ENCODE measurements at regions not wholly inside any gene's neighbourhood (a gene's known extent, or its start where the extent isn't known, plus 50 kb on each side); places are given as distances from the start of the nearest gene placed in this dataset.
A peak's percentile ranks its signal among the peaks of the same experiment; 100 is the strongest.

- Mint-ChIP-seq H3K27me3 (ENCODE audit: low read depth) (no peaks in the 10 kb centered on the region), H3K9me3 (no peaks in the 10 kb centered on the region), H3K36me3 (ENCODE audit: insufficient read depth) (no peaks in the 10 kb centered on the region), H3K4me1 (ENCODE audit: low read depth) (peaks cover 31% of the 10 kb centered on the region), H3K4me3 (no peak overlapping the region)
- DNase-seq, result no peak
- ATAC-seq, result peak in 1 of 2 donors; percentile 50
Measured at GRCh38 chr2:12169721-12170120, 423.3 kb downstream of the LPIN1 start.

- H3K9me3 Mint-ChIP-seq, result no peaks in the 10 kb centered on the region
- peaks cover 32% of the 10 kb centered on the region for H3K4me1 Mint-ChIP-seq (ENCODE audit: low read depth)
Measured at GRCh38 chr2:12170121-12170520, 423.7 kb downstream of the LPIN1 start.

GRCh38 chr2:12173271-12173942, 427.0 kb downstream of the LPIN1 start:
- Mint-ChIP-seq H3K27me3 (ENCODE audit: low read depth) (no peaks in the 10 kb centered on the region), H3K4me3 (no peak overlapping the region), H3K9me3 (no peaks in the 10 kb centered on the region), H3K36me3 (ENCODE audit: insufficient read depth) (no peaks in the 10 kb centered on the region), H3K4me1 (ENCODE audit: low read depth) (peaks cover 59% of the 10 kb centered on the region)
- DNase-seq (no peak), ATAC-seq (no peak)

More at GRCh38 chr2:12170121-12170520, 423.7 kb downstream of the LPIN1 start:
- DNase-seq (no peak), ATAC-seq (no peak)
- Mint-ChIP-seq H3K27me3 (ENCODE audit: low read depth) (no peaks in the 10 kb centered on the region), H3K4me3 (no peak overlapping the region), H3K36me3 (ENCODE audit: insufficient read depth) (no peaks in the 10 kb centered on the region)

GRCh38 chr2:12173943-12174340, 427.5 kb downstream of the LPIN1 start:
- Mint-ChIP-seq H3K36me3 (ENCODE audit: insufficient read depth) (no peaks in the 10 kb centered on the region), H3K4me3 (no peak overlapping the region), H3K4me1 (ENCODE audit: low read depth) (peaks cover 58% of the 10 kb centered on the region), H3K9me3 (no peaks in the 10 kb centered on the region), H3K27me3 (ENCODE audit: low read depth) (no peaks in the 10 kb centered on the region)
- ATAC-seq (no peak), DNase-seq (no peak)

- Mint-ChIP-seq H3K4me3 (no peak overlapping the region), H3K27me3 (ENCODE audit: low read depth) (no peaks in the 10 kb centered on the region), H3K4me1 (ENCODE audit: low read depth) (peaks cover 47% of the 10 kb centered on the region), H3K9me3 (no peaks in the 10 kb centered on the region), H3K36me3 (ENCODE audit: insufficient read depth) (no peaks in the 10 kb centered on the region)
- ATAC-seq (no peak), DNase-seq (no peak)
Measured at GRCh38 chr2:12175323-12175722, 428.9 kb downstream of the LPIN1 start.

- no peaks in the 10 kb centered on the region for H3K9me3 Mint-ChIP-seq
- H3K36me3 Mint-ChIP-seq (ENCODE audit: insufficient read depth), result no peaks in the 10 kb centered on the region
- H3K27me3 Mint-ChIP-seq (ENCODE audit: low read depth), result no peaks in the 10 kb centered on the region
- peaks cover 40% of the 10 kb centered on the region for H3K4me1 Mint-ChIP-seq (ENCODE audit: low read depth)
- H3K4me3 Mint-ChIP-seq, result peak overlapping the region; percentile 7
- peak in 1 of 2 donors; percentile 54 for ATAC-seq
- DNase-seq, result no peak
Measured at GRCh38 chr2:12176623-12177454, 430.4 kb downstream of the LPIN1 start.

GRCh38 chr2:12177455-12178288, 431.2 kb downstream of the LPIN1 start:
- DNase-seq (no peak), ATAC-seq (peak in 1 of 2 donors; percentile 48)
- Mint-ChIP-seq H3K27me3 (ENCODE audit: low read depth) (no peaks in the 10 kb centered on the region), H3K4me3 (peak overlapping the region; percentile 7), H3K9me3 (no peaks in the 10 kb centered on the region), H3K36me3 (ENCODE audit: insufficient read depth) (no peaks in the 10 kb centered on the region), H3K4me1 (ENCODE audit: low read depth) (peaks cover 40% of the 10 kb centered on the region)

- Mint-ChIP-seq H3K27me3 (ENCODE audit: low read depth) (no peaks in the 10 kb centered on the region), H3K4me1 (ENCODE audit: low read depth) (peaks cover 40% of the 10 kb centered on the region), H3K9me3 (no peaks in the 10 kb centered on the region), H3K4me3 (no peak overlapping the region), H3K36me3 (ENCODE audit: insufficient read depth) (no peaks in the 10 kb centered on the region)
- ATAC-seq (no peak), DNase-seq (no peak)
Measured at GRCh38 chr2:12178289-12179080, 432.1 kb downstream of the LPIN1 start.

GRCh38 chr2:12180031-12180430, 433.6 kb downstream of the LPIN1 start:
- no peak for DNase-seq
- ATAC-seq, result no peak
- no peak overlapping the region for H3K4me3 Mint-ChIP-seq
- no peaks in the 10 kb centered on the region for H3K9me3 Mint-ChIP-seq
- H3K4me1 Mint-ChIP-seq (ENCODE audit: low read depth), result peaks cover 37% of the 10 kb centered on the region
- H3K36me3 Mint-ChIP-seq (ENCODE audit: insufficient read depth), result no peaks in the 10 kb centered on the region
- H3K27me3 Mint-ChIP-seq (ENCODE audit: low read depth), result no peaks in the 10 kb centered on the region

GRCh38 chr2:12183032-12183645, 436.7 kb downstream of the LPIN1 start:
- no peak for ATAC-seq
- H3K9me3 Mint-ChIP-seq, result no peaks in the 10 kb centered on the region
- H3K4me1 Mint-ChIP-seq (ENCODE audit: low read depth), result peaks cover 7% of the 10 kb centered on the region
- H3K36me3 Mint-ChIP-seq (ENCODE audit: insufficient read depth), result no peaks in the 10 kb centered on the region
- no peaks in the 10 kb centered on the region for H3K27me3 Mint-ChIP-seq (ENCODE audit: low read depth)
- H3K4me3 Mint-ChIP-seq, result no peak overlapping the region
- DNase-seq, result no peak

- DNase-seq, result no peak
- Mint-ChIP-seq H3K27me3 (ENCODE audit: low read depth) (no peaks in the 10 kb centered on the region), H3K9me3 (peaks cover 11% of the 10 kb centered on the region), H3K4me1 (ENCODE audit: low read depth) (peaks cover 16% of the 10 kb centered on the region), H3K4me3 (no peak overlapping the region), H3K36me3 (ENCODE audit: insufficient read depth) (no peaks in the 10 kb centered on the region)
- no peak for ATAC-seq
Measured at GRCh38 chr2:12192762-12193161, 446.3 kb downstream of the LPIN1 start.

- Mint-ChIP-seq H3K9me3 (peaks cover 11% of the 10 kb centered on the region), H3K4me3 (no peak overlapping the region), H3K4me1 (ENCODE audit: low read depth) (peaks cover 16% of the 10 kb centered on the region), H3K36me3 (ENCODE audit: insufficient read depth) (no peaks in the 10 kb centered on the region), H3K27me3 (ENCODE audit: low read depth) (no peaks in the 10 kb centered on the region)
- no peak for DNase-seq
- ATAC-seq, result no peak
Measured at GRCh38 chr2:12194968-12195367, 448.5 kb downstream of the LPIN1 start.

- no peak for ATAC-seq
- H3K4me1 Mint-ChIP-seq (ENCODE audit: low read depth), result peaks cover 16% of the 10 kb centered on the region
- peaks cover 11% of the 10 kb centered on the region for H3K9me3 Mint-ChIP-seq
- no peak overlapping the region for H3K4me3 Mint-ChIP-seq
- DNase-seq, result no peak
- H3K27me3 Mint-ChIP-seq (ENCODE audit: low read depth), result no peaks in the 10 kb centered on the region
- H3K36me3 Mint-ChIP-seq (ENCODE audit: insufficient read depth), result no peaks in the 10 kb centered on the region
Measured at GRCh38 chr2:12196495-12196894, 450.1 kb downstream of the LPIN1 start.

Data from activated T-cell treated with anti-CD3 and anti-CD28 coated beads, Interleukin-2, amount 50 U/mL, for 4 hours (primary cell).